HEK293T (cell line): ENCODE measurements at regions not wholly inside any gene's neighbourhood (a gene's known extent, or its start where the extent isn't known, plus 50 kb on each side); places are given as distances from the start of the nearest gene placed in this dataset.

Experiments
- BHLHE40 ChIP-seq: fragments of 450-650 bp; IDR thresholded peaks from 2 replicates; pipeline ENCODE4 v1.6.1; 2016; ENCODE audit warnings: mild to moderate bottlenecking, moderate library complexity, borderline replicate concordance
- FOXA1 ChIP-seq: fragments of 450-650 bp; IDR thresholded peaks from 2 replicates; pipeline ENCODE4 v1.6.1; 2016; ENCODE audit warnings: mild to moderate bottlenecking
- FOXK2 ChIP-seq: fragments of 450-650 bp; IDR thresholded peaks from 2 replicates; pipeline ENCODE4 v1.6.1; 2016; ENCODE audit warnings: mild to moderate bottlenecking
- FOXM1 ChIP-seq: fragments of 450-650 bp; IDR thresholded peaks from 2 replicates; pipeline ENCODE4 v1.6.1; 2017; ENCODE audit warnings: mild to moderate bottlenecking, borderline replicate concordance
- NFRKB ChIP-seq: fragments of 450-650 bp; IDR thresholded peaks from 2 replicates; pipeline ENCODE4 v1.6.1; 2016; ENCODE audit warnings: mild to moderate bottlenecking, moderate library complexity
- PKNOX1 ChIP-seq: fragments of 450-650 bp; IDR thresholded peaks from 2 replicates; pipeline ENCODE4 v1.6.1; 2016
- SP1 ChIP-seq: fragments of 450-650 bp; IDR thresholded peaks from 2 replicates; pipeline ENCODE4 v1.6.1; 2017
- SUZ12 ChIP-seq: fragments of 450-650 bp; IDR thresholded peaks from 2 replicates; pipeline ENCODE4 v1.6.1; 2016; ENCODE audit warnings: mild to moderate bottlenecking
- TARDBP ChIP-seq: fragments of 450-650 bp; IDR thresholded peaks from 2 replicates; pipeline ENCODE4 v1.6.1; 2016
- ZNF384 ChIP-seq: fragments of 450-650 bp; IDR thresholded peaks from 2 replicates; pipeline ENCODE4 v1.6.1; 2016

DNA sequence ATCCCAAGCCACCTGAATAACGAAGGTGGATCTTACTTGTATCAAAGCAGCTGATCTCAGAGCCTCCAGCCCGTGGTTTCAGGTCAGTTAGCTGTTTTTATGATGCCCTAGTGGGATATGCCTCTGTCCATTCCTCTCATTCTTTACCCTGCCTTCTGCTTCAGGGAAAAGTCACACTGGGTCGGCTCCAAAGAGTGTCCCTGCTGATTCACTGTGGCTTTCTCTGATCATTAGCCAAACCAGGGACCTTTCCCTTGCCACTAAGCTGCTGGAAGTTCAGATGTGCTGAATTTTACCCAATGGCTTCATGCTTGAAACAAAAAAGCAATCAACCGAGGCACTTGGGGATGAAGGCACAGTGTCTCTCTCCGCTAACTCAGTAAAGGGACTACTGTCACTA lies 170.2 kb upstream of the SALL1 start:
- TF ChIP-seq SP1 (no peak), TARDBP (no peak), FOXM1 (no peak), FOXK2 (no peak), PKNOX1 (no peak), NFRKB (no peak), FOXA1 (no peak), SUZ12 (no peak), ZNF384 (no peak), BHLHE40 (no peak)
